ENCODE measurements at regions not wholly inside any gene's neighbourhood (a gene's known extent, or its start where the extent isn't known, plus 50 kb on each side); places are given as distances from the start of the nearest gene placed in this dataset.
"Not testable (repeated sequence)": the region's sequence is repeated elsewhere in the genome, so short reads cannot be mapped to it uniquely, and the experiment has no call there.

- no peak for DNase-seq
These were observed 73.8 kb downstream of the DIO3 start for GRCh38 chr14:101634850-101635748.

GRCh38 chr14:101635749-101636560, 74.7 kb downstream of the DIO3 start:
- no peak for DNase-seq

- no peak for DNase-seq
These were observed 78.0 kb downstream of the DIO3 start for GRCh38 chr14:101639241-101639833.

GRCh38 chr14:101643651-101644050, 82.4 kb downstream of the DIO3 start:
- DNase-seq: no peak

GRCh38 chr14:101654051-101654450, 92.8 kb downstream of the DIO3 start:
- no peak for DNase-seq

GRCh38 chr14:101657372-101657771, 96.1 kb downstream of the DIO3 start:
- no peak for DNase-seq

- DNase-seq: peak; percentile 12 to 31
These were observed 95.9 kb upstream of the PPP2R5C start for GRCh38 chr14:101665478-101666078.

- DNase-seq: no peak
These were observed 95.2 kb upstream of the PPP2R5C start for GRCh38 chr14:101666264-101666663.

GRCh38 chr14:101669629-101670028, 91.9 kb upstream of the PPP2R5C start:
- DNase-seq: no peak

GRCh38 chr14:101673873-101674272, 87.6 kb upstream of the PPP2R5C start:
- DNase-seq: no peak

GRCh38 chr14:101675835-101676234, 85.7 kb upstream of the PPP2R5C start:
- not testable (repeated sequence) for DNase-seq

- not testable (repeated sequence) for DNase-seq
These were observed 83.6 kb upstream of the PPP2R5C start for GRCh38 chr14:101677912-101678327.

GRCh38 chr14:101681795-101682194, 79.7 kb upstream of the PPP2R5C start:
- no peak for DNase-seq

- no peak for DNase-seq
These were observed 78.1 kb upstream of the PPP2R5C start for GRCh38 chr14:101683365-101683764.

GRCh38 chr14:101687756-101688546, 73.6 kb upstream of the PPP2R5C start:
- DNase-seq: no peak

GRCh38 chr14:101689039-101689501, 72.4 kb upstream of the PPP2R5C start:
- no peak for DNase-seq

- DNase-seq: not testable (repeated sequence)
These were observed 71.5 kb upstream of the PPP2R5C start for GRCh38 chr14:101689966-101690365.

GRCh38 chr14:101695659-101696058, 65.8 kb upstream of the PPP2R5C start:
- no peak for DNase-seq

- no peak for DNase-seq
These were observed 57.4 kb upstream of the PPP2R5C start for GRCh38 chr14:101704140-101704539.

GRCh38 chr14:101705733-101706508, 55.6 kb upstream of the PPP2R5C start:
- peak; percentile 59 to 67 for DNase-seq

GRCh38 chr14:101706509-101707067, 54.9 kb upstream of the PPP2R5C start:
- DNase-seq: peak in 1 of 2 experiments; percentile 10

All from stimulated activated CD4-positive, alpha-beta T cell treated with anti-CD3 and anti-CD28 coated beads, Interleukin-4, amount 100 ng/mL, for 4 hours (primary cell).